HG03064 (cell line): ENCODE measurements at regions not wholly inside any gene's neighbourhood (a gene's known extent, or its start where the extent isn't known, plus 50 kb on each side); places are given as distances from the start of the nearest gene placed in this dataset.

ENCODE experiments used
- ATAC-seq: cut with Tn5 transposase; IDR thresholded peaks from one replicate; pipeline ENCODE4 v1.9.1; 2021; ENCODE audit warnings: low read depth; ENCODE audit not compliant: unreplicated experiment

- ATAC-seq = no peak
Measured at GRCh38 chr5:19352120-19352519, 635.9 kb downstream of the CDH18 start.

- no peak for ATAC-seq
Measured at GRCh38 chr5:19369048-19369447, 619.0 kb downstream of the CDH18 start.

DNA sequence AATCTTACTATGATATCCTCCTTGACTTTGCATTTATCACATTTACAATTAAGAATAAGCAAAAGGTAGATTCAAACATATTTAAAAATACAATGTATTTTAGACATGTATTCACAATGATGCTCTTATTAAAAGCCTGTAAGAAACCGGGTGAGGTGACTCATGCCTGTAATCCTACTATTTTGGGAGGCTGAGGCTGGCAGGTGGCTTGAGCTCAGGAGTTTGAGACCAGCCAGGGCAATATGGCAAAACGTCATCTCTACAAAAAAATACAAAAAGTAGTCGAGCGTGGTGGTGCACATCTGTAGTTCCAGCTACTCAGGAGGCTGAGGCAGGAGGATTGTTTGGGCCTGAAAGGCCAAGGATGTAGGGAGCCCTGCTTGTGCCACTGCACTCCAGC lies 618.4 kb downstream of the CDH18 start:
- ATAC-seq = no peak

DNA sequence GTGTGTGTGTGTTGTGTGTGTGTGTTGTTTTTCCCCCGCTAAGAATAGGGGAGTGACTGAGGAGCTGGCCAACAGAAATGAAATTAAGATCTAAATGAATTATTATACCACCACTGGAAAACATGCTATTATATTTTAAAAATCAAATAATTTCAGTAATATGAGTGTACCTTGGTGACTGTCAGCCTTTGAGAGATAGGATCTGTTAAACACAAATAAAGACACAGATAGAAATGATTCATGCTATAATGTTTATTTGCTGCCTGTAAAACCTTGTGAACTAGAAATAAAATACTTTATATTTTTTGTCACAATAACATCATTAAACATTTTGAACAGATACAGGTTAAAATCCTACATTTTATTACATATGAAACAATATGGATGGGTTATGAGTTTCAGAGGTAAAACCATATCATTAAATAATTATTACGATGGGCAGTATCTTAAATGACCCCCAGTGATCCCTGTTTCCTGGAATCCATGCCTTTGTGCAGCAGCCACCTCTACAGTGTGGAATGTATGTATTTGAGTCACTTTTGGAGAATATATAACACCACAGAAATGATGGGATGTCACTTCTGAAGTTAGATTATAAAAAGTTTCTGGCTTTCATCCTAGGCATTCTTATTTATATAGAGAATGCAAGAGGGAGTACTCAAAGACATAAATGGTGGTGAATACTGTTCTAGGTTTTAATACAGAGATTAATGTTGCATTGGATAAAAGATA lies 617.2 kb downstream of the CDH18 start:
- ATAC-seq = no peak

- no peak for ATAC-seq
Measured at GRCh38 chr5:19388391-19388790, 599.6 kb downstream of the CDH18 start.

DNA sequence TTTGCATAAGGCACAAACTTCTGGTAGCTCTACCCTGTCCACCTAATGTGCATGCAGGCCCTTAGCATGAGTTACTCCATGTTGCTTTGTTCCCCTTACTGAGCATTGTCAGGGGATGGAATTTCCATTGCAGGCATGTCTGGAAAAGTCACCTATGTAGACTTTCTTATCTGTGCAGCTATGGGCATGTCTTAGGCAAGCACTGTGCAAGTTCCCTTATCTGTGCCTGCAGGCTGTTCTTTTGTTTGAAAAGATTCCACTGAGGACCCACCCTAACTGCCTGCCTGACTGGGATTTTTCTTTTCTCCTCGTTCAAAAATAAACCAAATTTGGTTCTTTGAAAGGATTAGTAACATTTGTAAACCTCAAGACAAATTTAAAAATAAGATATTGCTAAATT lies 587.0 kb downstream of the CDH18 start:
- ATAC-seq = no peak

GRCh38 chr5:19406576-19407365 lies 581.2 kb downstream of the CDH18 start:
- ATAC-seq = no peak

GRCh38 chr5:19408149-19408548 lies 579.9 kb downstream of the CDH18 start:
- no peak for ATAC-seq

DNA sequence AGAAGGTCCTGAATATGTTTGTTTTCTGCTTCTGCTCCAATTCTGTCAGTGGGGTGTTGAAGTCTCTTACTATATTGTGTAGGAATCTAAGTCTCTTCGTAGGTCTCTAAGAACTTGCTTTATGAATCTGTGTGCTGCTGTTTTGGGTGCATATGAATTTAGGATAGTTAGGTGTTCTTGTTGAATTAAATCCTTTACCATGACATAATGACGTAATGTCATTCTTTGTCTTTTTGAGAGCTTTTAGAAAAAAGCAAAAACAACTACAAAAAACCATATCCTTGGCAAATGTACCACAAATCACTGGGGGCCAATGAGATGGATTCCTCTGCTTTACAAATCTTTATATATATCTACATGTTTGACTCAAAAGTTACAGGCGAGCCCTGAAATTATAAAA lies 576.1 kb downstream of the CDH18 start:
- ATAC-seq = no peak
